GDM1 (cell line): ENCODE measurements at regions not wholly inside any gene's neighbourhood (a gene's known extent, or its start where the extent isn't known, plus 50 kb on each side); places are given as distances from the start of the nearest gene placed in this dataset.

ENCODE experiments used
- DNase-seq: peaks from one replicate; lab custom pipeline; 2025; lab: John Stamatoyannopoulos, UW

- DNase-seq: peak; percentile 43
These were observed 72.9 kb upstream of the DSP start for GRCh38 chr6:7468382-7469081.

- DNase-seq: no peak
These were observed 71.8 kb upstream of the DSP start for GRCh38 chr6:7469696-7470095.

GRCh38 chr6:7471171-7471570 lies 70.3 kb upstream of the DSP start:
- no peak for DNase-seq

GRCh38 chr6:7473805-7474719 lies 67.4 kb upstream of the DSP start:
- DNase-seq: no peak

GRCh38 chr6:7475081-7475480 lies 66.4 kb upstream of the DSP start:
- no peak for DNase-seq

- no peak for DNase-seq
These were observed 61.6 kb upstream of the DSP start for GRCh38 chr6:7479801-7480266.

- DNase-seq: no peak
These were observed 56.8 kb upstream of the DSP start for GRCh38 chr6:7484666-7485065.

GRCh38 chr6:7486951-7487350 lies 54.5 kb upstream of the DSP start:
- no peak for DNase-seq

- no peak for DNase-seq
These were observed 53.0 kb upstream of the DSP start for GRCh38 chr6:7488494-7488893.

- DNase-seq: no peak
These were observed 52.1 kb upstream of the DSP start for GRCh38 chr6:7489376-7489775.
